PC-3 (cell line): ENCODE measurements at regions not wholly inside any gene's neighbourhood (a gene's known extent, or its start where the extent isn't known, plus 50 kb on each side); places are given as distances from the start of the nearest gene placed in this dataset.
A peak's percentile ranks its signal among the peaks of the same experiment; 100 is the strongest.

ENCODE experiments used
- ATAC-seq: fragments of 200-7000 bp; cut with Tn5 transposase; 2 replicates; pipeline ENCODE4 v1.9.1; 2020; ENCODE audit warnings: mild to moderate bottlenecking, moderate library complexity
- BruUV-seq: library from RNA; stranded (reverse); fragments of 400-500 nt; replicated peaks from 2 replicates; lab custom pipeline; 2021; lab: Mats Ljungman, UMichigan
- CTCF ChIA-PET: fragments of 300-600 bp; sonication (Branson Sonifier 250); formaldehyde crosslinking; loops from one replicate; lab custom pipeline; 2022; ENCODE audit warnings: antibody characterized with exemption; lab: Charles Lee
- POLR2A ChIA-PET: fragments of 300-600 bp; sonication (Branson Sonifier 250); formaldehyde crosslinking; loops from one replicate; lab custom pipeline; 2022; ENCODE audit warnings: antibody characterized with exemption; ENCODE audit not compliant: unreplicated experiment; lab: Charles Lee
- DNase-seq: peaks from one replicate; pipeline ENCODE4 v3.0.0-alpha.2; 2015
- H2AFZ ChIP-seq: fragments of 300-600 bp; sonication (generic); 2 replicates; pipeline ENCODE4 v1.6.0; 2016; ENCODE audit warnings: antibody characterized with exemption, low read length
- H3F3A ChIP-seq: fragments of 300-600 bp; sonication (generic); one replicate; pipeline ENCODE4 v1.6.0; 2017; ENCODE audit warnings: antibody characterized with exemption, low read length, control low read depth, mild to moderate bottlenecking; ENCODE audit not compliant: unreplicated experiment
- H3K27ac ChIP-seq: fragments of 300-600 bp; sonication (generic); 2 replicates; pipeline ENCODE4 v1.5.1; 2016; ENCODE audit warnings: mild to moderate bottlenecking, low read length
- H3K27me3 ChIP-seq: fragments of 300-600 bp; sonication (generic); 2 replicates; pipeline ENCODE4 v1.6.1; 2016; ENCODE audit warnings: low read length, mixed read lengths
- H3K36me3 ChIP-seq: fragments of 300-600 bp; sonication (generic); 2 replicates; pipeline ENCODE4 v1.6.1; 2016; ENCODE audit warnings: low read depth, mixed run types, low read length, mixed read lengths
- H3K4me1 ChIP-seq: fragments of 300-600 bp; sonication (generic); 2 replicates; pipeline ENCODE4 v1.5.1; 2016; ENCODE audit warnings: low read length; ENCODE audit not compliant: insufficient read depth
- H3K4me2 ChIP-seq: fragments of 300-600 bp; sonication (generic); 2 replicates; pipeline ENCODE4 v1.6.0; 2016; ENCODE audit warnings: low read length
- H3K4me3 ChIP-seq: fragments of 300-600 bp; sonication (generic); 2 replicates; pipeline ENCODE4 v1.5.1; 2016; ENCODE audit warnings: mild to moderate bottlenecking, low read length, mixed read lengths
- H3K79me2 ChIP-seq: fragments of 300-600 bp; sonication (generic); 2 replicates; pipeline ENCODE4 v1.6.1; 2017; ENCODE audit warnings: low read length, mixed read lengths
- H3K9ac ChIP-seq: fragments of 300-600 bp; sonication (generic); 2 replicates; pipeline ENCODE4 v1.6.0; 2016; ENCODE audit warnings: mild to moderate bottlenecking, low read length
- H3K9me2 ChIP-seq: fragments of 300-600 bp; sonication (generic); replicated peaks from 2 replicates; pipeline ENCODE4 v1.6.1; 2016; ENCODE audit warnings: mixed run types, low read length, mixed read lengths
- H3K9me3 ChIP-seq: fragments of 300-600 bp; sonication (generic); 2 replicates; pipeline ENCODE4 v1.6.1; 2016; ENCODE audit warnings: low read length, mixed read lengths
- H4K20me1 ChIP-seq: fragments of 300-600 bp; sonication (generic); 2 replicates; pipeline ENCODE4 v1.6.1; 2016; ENCODE audit warnings: low read length, mixed read lengths
- CTCF ChIP-seq: fragments of 300-600 bp; sonication (generic); conservative IDR thresholded peaks from 2 replicates; pipeline ENCODE4 v1.5.1; 2017; ENCODE audit warnings: antibody characterized with exemption, low read depth, mild to moderate bottlenecking, low read length
- EZH2 ChIP-seq: fragments of 300-600 bp; sonication (generic); IDR thresholded peaks from one replicate; pipeline ENCODE4 v1.6.1; 2017; ENCODE audit warnings: antibody characterized with exemption, mild to moderate bottlenecking, low read length; ENCODE audit not compliant: unreplicated experiment
- EZH2phosphoT487 ChIP-seq: fragments of 300-600 bp; sonication (generic); IDR thresholded peaks from 2 replicates; pipeline ENCODE4 v1.6.1; 2018; ENCODE audit warnings: mild to moderate bottlenecking, antibody characterized with exemption, low read length, borderline replicate concordance
- intact Hi-C: fragments of 100-400 bp; cut with micrococcal nuclease; formaldehyde crosslinking; loops from 2 replicates; pipeline ENCODE4 v1.9.0; 2023

- H3K9me2 ChIP-seq = no peaks in the 10 kb centered on the region
- peak; percentile 93 for DNase-seq
- H3K4me1 ChIP-seq = peaks cover 33% of the 10 kb centered on the region
- H3K4me3 ChIP-seq = peak overlapping the region; percentile 40; the same call in 1 of the 2 replicates
- ChIA-PET POLR2A (interaction anchor here (0.6 kb wide), 1 partner anchor 109 kb away, joined by 3 read pairs; no protein-coding TSS in a partner anchor), CTCF (interaction anchor here (0.6 to 0.7 kb wide), 2 partner anchors 364 to 861 kb away, joined by 4 to 9 read pairs; no protein-coding TSS in a partner anchor)
- H3F3A ChIP-seq = peaks cover 4% of the 10 kb centered on the region
- peak overlapping the region; percentile 97 for H3K27ac ChIP-seq
- TF ChIP-seq EZH2phosphoT487 (no peak), EZH2 (no peak), CTCF (no peak)
- no peaks in the 10 kb centered on the region for H3K79me2 ChIP-seq
- no peaks in the 10 kb centered on the region for H3K27me3 ChIP-seq
- H2AFZ ChIP-seq = peak overlapping the region; percentile 48
- H3K36me3 ChIP-seq = no peaks in the 10 kb centered on the region
- intact Hi-C loops = loop anchor here (10.0 kb wide), 1 partner anchor 364 kb away; no protein-coding TSS in a partner anchor
- no TSS peak for BruUV-seq
- peak overlapping the region; percentile 80 for H3K4me2 ChIP-seq
- peak; percentile 79 for ATAC-seq
- peak overlapping the region; percentile 75 for H3K9ac ChIP-seq
- H3K9me3 ChIP-seq = no peaks in the 10 kb centered on the region
- no peaks in the 10 kb centered on the region for H4K20me1 ChIP-seq
These were observed 91.6 kb downstream of the ACKR3 start for GRCh38 chr2:236661061-236661761.

GRCh38 chr2:236661762-236662110 is 92.1 kb downstream of the ACKR3 start:
- no peaks in the 10 kb centered on the region for H3K79me2 ChIP-seq
- H3K36me3 ChIP-seq = no peaks in the 10 kb centered on the region
- H3K4me2 ChIP-seq = peak overlapping the region; percentile 80
- intact Hi-C loops = loop anchor here (10.0 kb wide), 1 partner anchor 363 kb away; no protein-coding TSS in a partner anchor
- BruUV-seq = no TSS peak
- ATAC-seq = no peak
- POLR2A ChIA-PET = interaction anchor here (0.5 kb wide), 1 partner anchor 39 kb away, joined by 4 read pairs; no protein-coding TSS in a partner anchor
- peaks cover 33% of the 10 kb centered on the region for H3K4me1 ChIP-seq
- no peaks in the 10 kb centered on the region for H3K9me2 ChIP-seq
- peak overlapping the region; percentile 97 for H3K27ac ChIP-seq
- CTCF ChIA-PET = no interaction called here
- no peaks in the 10 kb centered on the region for H3K27me3 ChIP-seq
- H3F3A ChIP-seq = peaks cover 4% of the 10 kb centered on the region
- H3K9ac ChIP-seq = peak overlapping the region; percentile 75
- H3K4me3 ChIP-seq = no peak overlapping the region
- no peak for DNase-seq
- no peaks in the 10 kb centered on the region for H3K9me3 ChIP-seq
- H4K20me1 ChIP-seq = no peaks in the 10 kb centered on the region
- H2AFZ ChIP-seq = peak overlapping the region; percentile 48
- TF ChIP-seq EZH2phosphoT487 (no peak), CTCF (no peak), EZH2 (no peak)
